NCI-H774 (cell line): ENCODE measurements at regions not wholly inside any gene's neighbourhood (a gene's known extent, or its start where the extent isn't known, plus 50 kb on each side); places are given as distances from the start of the nearest gene placed in this dataset.

Experiments
- DNase-seq: peaks from one replicate; lab custom pipeline; 2025; lab: John Stamatoyannopoulos, UW

DNA sequence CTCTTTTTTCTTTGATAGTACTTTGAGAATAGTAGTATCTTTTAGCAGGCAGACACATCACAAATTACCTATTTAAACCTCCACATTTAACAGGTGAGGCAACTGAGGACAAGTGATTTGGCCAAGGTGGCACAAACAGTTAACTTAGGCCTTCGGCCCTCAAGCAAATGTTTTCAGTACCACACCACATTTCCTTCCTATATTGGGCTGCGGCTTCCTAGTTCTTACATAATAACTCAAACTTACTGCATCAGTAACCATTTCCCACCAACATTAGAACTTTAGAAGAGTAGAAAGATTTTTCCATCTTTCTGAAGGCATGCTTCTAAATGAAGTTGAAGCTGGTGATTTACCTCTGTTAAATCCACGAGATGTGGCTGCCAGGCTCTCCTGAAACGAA is 63.2 kb upstream of the SLC4A4 start:
- no peak for DNase-seq

DNA sequence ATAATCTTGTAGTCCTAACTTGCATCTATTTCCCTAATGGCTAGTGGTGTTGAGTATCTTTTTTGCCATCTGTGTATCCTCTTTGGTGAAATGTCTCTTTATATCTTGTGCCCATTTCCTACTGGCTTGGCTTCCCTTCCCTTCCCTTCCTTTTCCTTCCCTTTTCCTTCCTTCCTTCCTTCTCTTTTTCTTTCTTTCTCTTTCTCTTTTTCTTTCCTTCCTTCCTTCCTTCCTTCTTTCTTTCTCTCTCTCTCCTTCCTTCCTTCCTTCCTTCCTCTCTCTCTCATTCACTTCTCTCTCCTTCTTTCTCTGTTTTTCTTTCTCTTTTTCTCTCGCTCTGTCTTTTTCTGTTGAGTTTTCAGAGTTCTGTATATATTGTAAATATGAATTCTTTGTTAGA is 61.5 kb upstream of the SLC4A4 start:
- no peak for DNase-seq

DNA sequence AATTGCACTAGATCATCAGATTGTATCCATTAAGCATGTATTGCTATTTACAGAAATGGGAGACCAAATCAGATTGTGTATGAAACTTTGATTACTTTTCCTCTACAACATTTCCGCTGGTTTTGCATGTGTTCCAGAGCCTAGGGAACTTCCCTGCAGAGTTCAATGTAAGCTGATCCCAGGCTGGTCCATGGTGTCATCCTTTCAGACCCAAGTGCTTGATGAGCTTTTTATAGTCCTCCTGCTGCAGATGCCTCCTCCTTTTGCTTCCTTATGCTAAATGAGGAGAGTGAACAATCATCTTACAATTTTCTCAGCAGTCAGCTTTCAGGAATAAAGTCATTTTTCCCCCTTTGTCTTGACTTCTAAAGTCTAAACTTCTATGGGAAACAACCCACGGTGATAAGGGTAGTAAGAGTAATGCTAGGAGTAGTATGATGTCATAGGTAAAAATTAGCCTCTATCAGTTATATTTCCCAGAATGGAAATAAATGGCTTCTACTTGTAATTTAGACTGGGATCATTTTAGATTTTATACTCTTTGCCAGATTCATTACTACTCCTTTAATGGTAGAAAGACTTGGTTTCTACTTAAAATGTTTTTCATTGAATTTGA is 55.1 kb upstream of the SLC4A4 start:
- no peak for DNase-seq

DNA sequence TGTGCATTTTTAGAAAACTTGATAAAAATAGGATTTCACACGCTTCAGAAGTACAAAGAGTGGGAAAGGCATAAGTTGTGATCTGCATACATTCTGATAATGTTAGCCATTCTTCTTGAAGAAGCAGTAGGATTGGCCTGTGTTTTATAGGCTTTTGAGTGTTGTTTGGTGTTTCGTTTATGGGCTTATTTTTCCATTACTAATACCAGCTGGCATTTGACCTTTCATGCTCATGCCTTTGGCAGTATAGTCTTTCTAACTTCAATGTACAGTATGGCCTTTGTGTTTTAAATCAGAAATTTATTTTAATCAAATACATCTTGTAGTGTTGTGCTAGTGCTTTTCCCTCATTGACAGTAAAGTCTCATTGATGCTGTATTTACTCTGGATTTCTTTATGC is 51.5 kb upstream of the SLC4A4 start:
- DNase-seq = no peak

DNA sequence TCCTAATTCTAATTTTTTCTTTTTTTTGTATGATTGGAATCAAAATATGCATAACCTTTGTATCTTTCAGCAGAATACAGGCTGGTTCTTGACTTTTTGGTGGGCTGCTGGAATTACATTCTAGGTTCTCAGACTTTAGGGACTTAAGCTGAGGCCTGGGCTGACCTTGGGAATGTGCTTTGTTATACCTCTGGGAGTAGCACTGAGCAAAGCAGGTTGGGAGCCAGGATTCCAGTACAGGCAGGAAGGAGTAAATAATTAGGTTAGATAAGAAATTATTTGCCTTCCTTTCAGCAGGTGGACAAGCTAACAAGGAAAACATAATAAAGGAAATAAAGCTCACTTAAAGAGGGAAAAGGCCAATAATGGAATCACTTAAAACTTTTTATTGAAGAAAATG is 49.9 kb upstream of the SLC4A4 start:
- DNase-seq = no peak
